Hepatocyte (in vitro differentiated cells): ENCODE measurements at regions not wholly inside any gene's neighbourhood (a gene's known extent, or its start where the extent isn't known, plus 50 kb on each side); places are given as distances from the start of the nearest gene placed in this dataset.

Experiments
- EZH2phosphoT487 ChIP-seq: fragments of 200-600 bp; sonication (generic); IDR thresholded peaks from one replicate; pipeline ENCODE4 v1.6.1; 2018; ENCODE audit warnings: antibody characterized with exemption, mild to moderate bottlenecking, low read depth, moderate library complexity; ENCODE audit not compliant: unreplicated experiment, severe bottlenecking
- TF ChIP-seq, protein P1 (sequence below): fragments of 200-600 bp; sonication (generic); IDR thresholded peaks from 2 replicates; pipeline ENCODE4 v1.5.1; 2016; ENCODE audit warnings: antibody characterized with exemption, mild to moderate bottlenecking; ENCODE audit not compliant: poor library complexity

DNA sequence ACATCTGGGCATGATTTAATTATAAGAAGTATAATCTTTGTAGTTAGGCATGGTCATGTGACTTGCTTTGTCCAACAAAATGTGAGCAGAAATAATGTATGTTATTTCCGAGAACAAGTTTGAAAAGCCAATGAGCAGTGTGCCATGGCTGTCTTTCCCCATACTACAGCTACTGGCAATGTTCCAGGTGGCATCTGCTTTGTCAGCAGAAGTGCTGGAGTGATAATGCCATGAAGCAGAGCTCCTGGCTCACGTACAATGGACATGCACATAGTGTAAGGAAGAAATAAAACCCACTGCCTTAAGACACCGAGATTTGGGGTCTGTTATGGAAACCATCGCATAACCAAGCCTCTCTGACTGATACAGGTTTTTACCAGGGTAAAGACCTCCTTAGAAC, 212.6 kb upstream of the RASGEF1B start:
- TF ChIP-seq, protein P1, sequence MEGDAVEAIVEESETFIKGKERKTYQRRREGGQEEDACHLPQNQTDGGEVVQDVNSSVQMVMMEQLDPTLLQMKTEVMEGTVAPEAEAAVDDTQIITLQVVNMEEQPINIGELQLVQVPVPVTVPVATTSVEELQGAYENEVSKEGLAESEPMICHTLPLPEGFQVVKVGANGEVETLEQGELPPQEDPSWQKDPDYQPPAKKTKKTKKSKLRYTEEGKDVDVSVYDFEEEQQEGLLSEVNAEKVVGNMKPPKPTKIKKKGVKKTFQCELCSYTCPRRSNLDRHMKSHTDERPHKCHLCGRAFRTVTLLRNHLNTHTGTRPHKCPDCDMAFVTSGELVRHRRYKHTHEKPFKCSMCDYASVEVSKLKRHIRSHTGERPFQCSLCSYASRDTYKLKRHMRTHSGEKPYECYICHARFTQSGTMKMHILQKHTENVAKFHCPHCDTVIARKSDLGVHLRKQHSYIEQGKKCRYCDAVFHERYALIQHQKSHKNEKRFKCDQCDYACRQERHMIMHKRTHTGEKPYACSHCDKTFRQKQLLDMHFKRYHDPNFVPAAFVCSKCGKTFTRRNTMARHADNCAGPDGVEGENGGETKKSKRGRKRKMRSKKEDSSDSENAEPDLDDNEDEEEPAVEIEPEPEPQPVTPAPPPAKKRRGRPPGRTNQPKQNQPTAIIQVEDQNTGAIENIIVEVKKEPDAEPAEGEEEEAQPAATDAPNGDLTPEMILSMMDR = no peak
- no peak for TF ChIP-seq EZH2phosphoT487
